ENCODE measurements at regions not wholly inside any gene's neighbourhood (a gene's known extent, or its start where the extent isn't known, plus 50 kb on each side); places are given as distances from the start of the nearest gene placed in this dataset.

- no peak overlapping the region for H3K4ac ChIP-seq (ENCODE audit: low read depth, low read length)
- peak overlapping the region; percentile 75 for H3K14ac ChIP-seq (ENCODE audit: low read length)
- H4K12ac ChIP-seq (ENCODE audit: low read depth, low read length): no peak overlapping the region
- no peak overlapping the region for H3K23ac ChIP-seq (ENCODE audit: low read length)
- H3K9me3 ChIP-seq (ENCODE audit: insufficient read depth, low read depth, low read length): no peaks in the 10 kb centered on the region
- peak; percentile 35 to 70 for DNase-seq
- peak overlapping the region; percentile 85 for H2BK5ac ChIP-seq (ENCODE audit: low read depth, low read length, poor library complexity)
- no peaks in the 10 kb centered on the region for H3K36me3 ChIP-seq (ENCODE audit: control insufficient read depth in 1 of 2, insufficient read depth in 2 of 2, low read length in 2 of 2)
- H2BK120ac ChIP-seq (ENCODE audit: insufficient read depth, low read length, poor library complexity): peak overlapping the region; percentile 62
- H3K4me1 ChIP-seq (ENCODE audit: control insufficient read depth in 1 of 2, insufficient read depth in 2 of 2, low read length in 2 of 2): peaks cover 25 to 31% of the 10 kb centered on the region in 2 experiments
- no peak overlapping the region for H3K4me3 ChIP-seq (ENCODE audit: low read depth, low read length)
- H4K91ac ChIP-seq (ENCODE audit: low read depth, low read length): peak overlapping the region; percentile 77
- H3K27ac ChIP-seq (ENCODE audit: low read depth, low read length): peak overlapping the region; percentile 70
- H4K8ac ChIP-seq (ENCODE audit: low read depth, low read length): peak overlapping the region; percentile 18
- no peaks in the 10 kb centered on the region for H3K27me3 ChIP-seq (ENCODE audit: insufficient read depth, low read length)
- no peak overlapping the region for H3K4me2 ChIP-seq (ENCODE audit: low read length)
- H2BK12ac ChIP-seq (ENCODE audit: low read length): peak overlapping the region; percentile 97
- H2AFZ ChIP-seq (ENCODE audit: insufficient read depth, low read length, poor library complexity): no peak overlapping the region
- no peak overlapping the region for H3K18ac ChIP-seq (ENCODE audit: low read length)
- H3K79me2 ChIP-seq (ENCODE audit: control insufficient read depth, insufficient read depth, low read length, poor library complexity): peaks cover 8% of the 10 kb centered on the region
- peaks cover 25% of the 10 kb centered on the region for H3K79me1 ChIP-seq (ENCODE audit: low read length)
- peak overlapping the region; percentile 83 for H2AK5ac ChIP-seq (ENCODE audit: low read length)
- H3K9ac ChIP-seq (ENCODE audit: low read length): no peak overlapping the region
These were observed 143.7 kb upstream of the GGTLC1 start for GRCh38 chr20:24132246-24132645.

- Histone ChIP-seq H3K79me2 (ENCODE audit: control insufficient read depth, insufficient read depth, low read length, poor library complexity) (peaks cover 8% of the 10 kb centered on the region), H2BK12ac (ENCODE audit: low read length) (peak overlapping the region; percentile 97), H3K36me3 (ENCODE audit: control insufficient read depth in 1 of 2, insufficient read depth in 2 of 2, low read length in 2 of 2) (no peaks in the 10 kb centered on the region), H4K91ac (ENCODE audit: low read depth, low read length) (peak overlapping the region; percentile 77), H3K18ac (ENCODE audit: low read length) (no peak overlapping the region), H2BK5ac (ENCODE audit: low read depth, low read length, poor library complexity) (peak overlapping the region; percentile 85), H3K23ac (ENCODE audit: low read length) (no peak overlapping the region), H3K14ac (ENCODE audit: low read length) (peak overlapping the region; percentile 75), H2BK120ac (ENCODE audit: insufficient read depth, low read length, poor library complexity) (peak overlapping the region; percentile 62), H3K4me3 (ENCODE audit: low read depth, low read length) (no peak overlapping the region), H4K12ac (ENCODE audit: low read depth, low read length) (no peak overlapping the region), H3K79me1 (ENCODE audit: low read length) (peaks cover 25% of the 10 kb centered on the region), H4K8ac (ENCODE audit: low read depth, low read length) (peak overlapping the region; percentile 18), H3K4me1 (ENCODE audit: control insufficient read depth in 1 of 2, insufficient read depth in 2 of 2, low read length in 2 of 2) (peaks cover 25 to 31% of the 10 kb centered on the region in 2 experiments), H3K27ac (ENCODE audit: low read depth, low read length) (peak overlapping the region; percentile 70), H2AFZ (ENCODE audit: insufficient read depth, low read length, poor library complexity) (no peak overlapping the region), H3K9me3 (ENCODE audit: insufficient read depth, low read depth, low read length) (no peaks in the 10 kb centered on the region), H3K27me3 (ENCODE audit: insufficient read depth, low read length) (no peaks in the 10 kb centered on the region), H2AK5ac (ENCODE audit: low read length) (no peak overlapping the region), H3K9ac (ENCODE audit: low read length) (no peak overlapping the region), H3K4ac (ENCODE audit: low read depth, low read length) (no peak overlapping the region), H3K4me2 (ENCODE audit: low read length) (no peak overlapping the region)
- peak in 1 of 2 donors; percentile 24 for DNase-seq
- WGBS (ENCODE audit: extremely low coverage, insufficient coverage, insufficient read length): no CpG with 5 or more reads among the region's 1 CpG
These were observed 143.1 kb upstream of the GGTLC1 start for GRCh38 chr20:24131684-24132083.

- Histone ChIP-seq H2BK5ac (ENCODE audit: low read depth, low read length, poor library complexity) (no peak overlapping the region), H3K9me3 (ENCODE audit: insufficient read depth, low read depth, low read length) (no peaks in the 10 kb centered on the region), H3K18ac (ENCODE audit: low read length) (no peak overlapping the region), H2AFZ (ENCODE audit: insufficient read depth, low read length, poor library complexity) (no peak overlapping the region), H3K4me3 (ENCODE audit: low read depth, low read length) (no peak overlapping the region), H3K9ac (ENCODE audit: low read length) (no peak overlapping the region), H3K23ac (ENCODE audit: low read length) (no peak overlapping the region), H2BK12ac (ENCODE audit: low read length) (no peak overlapping the region), H4K12ac (ENCODE audit: low read depth, low read length) (no peak overlapping the region), H2BK120ac (ENCODE audit: insufficient read depth, low read length, poor library complexity) (no peak overlapping the region), H3K14ac (ENCODE audit: low read length) (no peak overlapping the region), H3K27me3 (ENCODE audit: insufficient read depth, low read length) (no peaks in the 10 kb centered on the region), H3K79me1 (ENCODE audit: low read length) (peaks cover 25% of the 10 kb centered on the region), H4K8ac (ENCODE audit: low read depth, low read length) (no peak overlapping the region), H3K4me1 (ENCODE audit: control insufficient read depth in 1 of 2, insufficient read depth in 2 of 2, low read length in 2 of 2) (peaks cover 25 to 31% of the 10 kb centered on the region in 2 experiments), H3K79me2 (ENCODE audit: control insufficient read depth, insufficient read depth, low read length, poor library complexity) (peaks cover 8% of the 10 kb centered on the region), H3K36me3 (ENCODE audit: control insufficient read depth in 1 of 2, insufficient read depth in 2 of 2, low read length in 2 of 2) (no peaks in the 10 kb centered on the region), H3K4me2 (ENCODE audit: low read length) (no peak overlapping the region), H3K4ac (ENCODE audit: low read depth, low read length) (no peak overlapping the region), H4K91ac (ENCODE audit: low read depth, low read length) (no peak overlapping the region), H2AK5ac (ENCODE audit: low read length) (no peak overlapping the region), H3K27ac (ENCODE audit: low read depth, low read length) (peak overlapping the region; percentile 70)
- WGBS (ENCODE audit: extremely low coverage, insufficient coverage, insufficient read length): no CpG with 5 or more reads among the region's 4 CpGs
- peak; percentile 84 to 91 for DNase-seq
These were observed 142.7 kb upstream of the GGTLC1 start for GRCh38 chr20:24131281-24131680.

- WGBS (ENCODE audit: extremely low coverage, insufficient coverage, insufficient read length): no CpG with 5 or more reads among the region's 1 CpG
- no peaks in the 10 kb centered on the region for H3K27me3 ChIP-seq (ENCODE audit: insufficient read depth, low read length)
These were observed 141.1 kb upstream of the GGTLC1 start for GRCh38 chr20:24129641-24130040.

More at GRCh38 chr20:24129641-24130040, 141.1 kb upstream of the GGTLC1 start:
- Histone ChIP-seq H3K79me2 (ENCODE audit: control insufficient read depth, insufficient read depth, low read length, poor library complexity) (peaks cover under 1% of the 10 kb centered on the region), H3K79me1 (ENCODE audit: low read length) (peaks cover 14% of the 10 kb centered on the region), H3K36me3 (ENCODE audit: control insufficient read depth in 1 of 2, insufficient read depth in 2 of 2, low read length in 2 of 2) (no peaks in the 10 kb centered on the region), H3K14ac (ENCODE audit: low read length) (no peak overlapping the region), H3K4me3 (ENCODE audit: low read depth, low read length) (no peak overlapping the region), H2BK5ac (ENCODE audit: low read depth, low read length, poor library complexity) (no peak overlapping the region), H3K9me3 (ENCODE audit: insufficient read depth, low read depth, low read length) (peaks cover 4% of the 10 kb centered on the region), H3K4me2 (ENCODE audit: low read length) (no peak overlapping the region), H3K27ac (ENCODE audit: low read depth, low read length) (no peak overlapping the region), H3K4me1 (ENCODE audit: control insufficient read depth in 1 of 2, insufficient read depth in 2 of 2, low read length in 2 of 2) (peaks cover 11 to 17% of the 10 kb centered on the region in 2 experiments), H4K91ac (ENCODE audit: low read depth, low read length) (no peak overlapping the region), H3K4ac (ENCODE audit: low read depth, low read length) (no peak overlapping the region), H4K8ac (ENCODE audit: low read depth, low read length) (no peak overlapping the region), H2BK12ac (ENCODE audit: low read length) (no peak overlapping the region), H2AK5ac (ENCODE audit: low read length) (no peak overlapping the region), H4K12ac (ENCODE audit: low read depth, low read length) (no peak overlapping the region), H2BK120ac (ENCODE audit: insufficient read depth, low read length, poor library complexity) (no peak overlapping the region), H3K23ac (ENCODE audit: low read length) (no peak overlapping the region), H2AFZ (ENCODE audit: insufficient read depth, low read length, poor library complexity) (no peak overlapping the region), H3K18ac (ENCODE audit: low read length) (no peak overlapping the region), H3K9ac (ENCODE audit: low read length) (no peak overlapping the region)
- DNase-seq: no peak

Measured in trophoblast cell (in vitro differentiated cells and primary cell).